ENCODE measurements at regions not wholly inside any gene's neighbourhood (a gene's known extent, or its start where the extent isn't known, plus 50 kb on each side); places are given as distances from the start of the nearest gene placed in this dataset.

- no peak for TF ChIP-seq CTCF (IDR thresholded peaks at IDR 0.05; ENCODE audit: insufficient read depth, low read length, missing control alignments)
- DNase-seq (ENCODE audit: low read depth, low spot score): no peak
- CTCF ChIA-PET: no interaction called here
- POLR2A ChIA-PET: no interaction called here
- H3K4me3 ChIP-seq (ENCODE audit: low read depth, low read length): no peak overlapping the region
Measured at GRCh38 chr10:4586776-4587175, 239.2 kb upstream of the AKR1E2 start.

- no peak for TF ChIP-seq CTCF (IDR thresholded peaks at IDR 0.05; ENCODE audit: insufficient read depth, low read length, missing control alignments)
- CTCF ChIA-PET: no interaction called here
- POLR2A ChIA-PET: no interaction called here
- no peak for DNase-seq (ENCODE audit: low read depth, low spot score)
- H3K4me3 ChIP-seq (ENCODE audit: low read depth, low read length): no peak overlapping the region
Measured at GRCh38 chr10:4581929-4582328, 244.1 kb upstream of the AKR1E2 start.

- no peak for TF ChIP-seq CTCF (IDR thresholded peaks at IDR 0.05; ENCODE audit: insufficient read depth, low read length, missing control alignments)
- POLR2A ChIA-PET: no interaction called here
- CTCF ChIA-PET: interaction anchor here (1.1 kb wide), 1 partner anchor 9 kb away, joined by 3 read pairs; no protein-coding TSS in a partner anchor
- no peak overlapping the region for H3K4me3 ChIP-seq (ENCODE audit: low read depth, low read length)
- no peak for DNase-seq (ENCODE audit: low read depth, low spot score)
Measured at GRCh38 chr10:4579844-4580243, 246.2 kb upstream of the AKR1E2 start.

GRCh38 chr10:4576206-4576605 lies 249.8 kb upstream of the AKR1E2 start:
- TF ChIP-seq CTCF (IDR thresholded peaks at IDR 0.05; ENCODE audit: insufficient read depth, low read length, missing control alignments): no peak
- CTCF ChIA-PET: no interaction called here
- POLR2A ChIA-PET: no interaction called here
- DNase-seq (ENCODE audit: low read depth, low spot score): no peak
- H3K4me3 ChIP-seq (ENCODE audit: low read depth, low read length): no peak overlapping the region

- CTCF ChIA-PET: no interaction called here
- no peak for DNase-seq (ENCODE audit: low read depth, low spot score)
- no peak for TF ChIP-seq CTCF (IDR thresholded peaks at IDR 0.05; ENCODE audit: insufficient read depth, low read length, missing control alignments)
- no peak overlapping the region for H3K4me3 ChIP-seq (ENCODE audit: low read depth, low read length)
- POLR2A ChIA-PET: no interaction called here
Measured at GRCh38 chr10:4569151-4569550, 256.9 kb upstream of the AKR1E2 start.

GRCh38 chr10:4568731-4569130 lies 257.3 kb upstream of the AKR1E2 start:
- POLR2A ChIA-PET: no interaction called here
- no peak for DNase-seq (ENCODE audit: low read depth, low spot score)
- CTCF ChIA-PET: no interaction called here
- H3K4me3 ChIP-seq (ENCODE audit: low read depth, low read length): no peak overlapping the region
- no peak for TF ChIP-seq CTCF (IDR thresholded peaks at IDR 0.05; ENCODE audit: insufficient read depth, low read length, missing control alignments)

Data from AG04449 (cell line).